Transverse colon (tissue), 4 donors: ENCODE measurements at regions not wholly inside any gene's neighbourhood (a gene's known extent, or its start where the extent isn't known, plus 50 kb on each side); places are given as distances from the start of the nearest gene placed in this dataset.

Experiments used
- DNase-seq: peaks from one replicate; pipeline ENCODE4 v3.0.0-alpha.2; 2019
- H3K27ac ChIP-seq, 4 donors: fragments of 200-600 bp; sonication (generic); 2 replicates each; pipeline ENCODE4 v1.5.1; 2016 to 2018; ENCODE audit warnings: inconsistent platforms in 4 of 4
- H3K27me3 ChIP-seq: fragments of 200-600 bp; sonication (generic); 2 replicates; pipeline ENCODE4 v1.5.1; 2017; ENCODE audit warnings: inconsistent platforms
- H3K36me3 ChIP-seq, 4 donors: fragments of 200-600 bp; sonication (generic); 2 replicates each; pipeline ENCODE4 v1.5.1; 2017 to 2019; ENCODE audit warnings: inconsistent platforms in 4 of 4
- H3K4me1 ChIP-seq, 4 donors: fragments of 200-600 bp; sonication (generic); 2 replicates each; pipeline ENCODE4 v1.5.1; 2017 to 2020; ENCODE audit warnings: inconsistent platforms in 4 of 4
- H3K4me3 ChIP-seq, 4 donors: fragments of 200-600 bp; sonication (generic); 1 replicate in 1 of 4; 2 replicates in 3 of 4; pipeline versions ENCODE4 v1.5.1 to v1.6.1; 2017 to 2019; ENCODE audit warnings: inconsistent platforms in 4 of 4
- H3K9me3 ChIP-seq, 2 donors: fragments of 200-600 bp; sonication (generic); 2 replicates each; pipeline ENCODE4 v1.5.1; 2017 to 2019; ENCODE audit warnings: inconsistent platforms in 2 of 2
- EP300 ChIP-seq: sonication (generic); formaldehyde crosslinking; IDR thresholded peaks from one replicate; pipeline ENCODE4 v1.6.1; 2017; ENCODE audit warnings: antibody characterized with exemption, low read depth
- POLR2A ChIP-seq: fragments of 450-650 bp; IDR thresholded peaks from one replicate; pipeline ENCODE4 v1.6.1; 2016; ENCODE audit warnings: antibody characterized with exemption, mild to moderate bottlenecking, moderate library complexity
- POLR2AphosphoS5 ChIP-seq, 3 donors: sonication (generic); formaldehyde crosslinking; IDR thresholded peaks; one replicate each; pipeline ENCODE4 v1.6.1; 2016; ENCODE audit warnings: antibody characterized with exemption in 3 of 3
- WGBS, 2 donors: methylation state at CpG; one replicate each; pipeline ENCODE4 v1.1.5; 2018; ENCODE audit warnings: low coverage in 1 of 2; 5-methylcytosine and 5-hydroxymethylcytosine counted together
- in situ Hi-C, 4 donors: fragments of 200-750 bp; cut with MboI; loops; one replicate each; pipeline versions ENCODE4 v1.15.0 to v1.15.1; 2017; ENCODE audit warnings: low sequenced_read_pairs in 3 of 4, low pct_ligation_motif_present in 1 of 4, low pct_unique_long_range_greater_than_20kb in 1 of 4
- intact Hi-C: fragments of 100-400 bp; cut with DNase I; formaldehyde crosslinking; loops from one replicate; pipeline ENCODE4 v1.15.1; 2023; ENCODE audit warnings: low total_unique reads
- TF ChIP-seq, protein P1 (sequence below), 5 experiments: fragments of 200-600 bp in 3 of 5; fragments of 450-650 bp in 2 of 5; sonication (generic) in 3 of 5; IDR thresholded peaks; 1 replicate in 2 of 5; 2 replicates in 3 of 5; pipeline ENCODE4 v1.5.1; 2016 to 2017; ENCODE audit warnings: antibody characterized with exemption in 5 of 5, inconsistent platforms in 3 of 5, mild to moderate bottlenecking in 2 of 5, moderate library complexity in 1 of 5

DNA sequence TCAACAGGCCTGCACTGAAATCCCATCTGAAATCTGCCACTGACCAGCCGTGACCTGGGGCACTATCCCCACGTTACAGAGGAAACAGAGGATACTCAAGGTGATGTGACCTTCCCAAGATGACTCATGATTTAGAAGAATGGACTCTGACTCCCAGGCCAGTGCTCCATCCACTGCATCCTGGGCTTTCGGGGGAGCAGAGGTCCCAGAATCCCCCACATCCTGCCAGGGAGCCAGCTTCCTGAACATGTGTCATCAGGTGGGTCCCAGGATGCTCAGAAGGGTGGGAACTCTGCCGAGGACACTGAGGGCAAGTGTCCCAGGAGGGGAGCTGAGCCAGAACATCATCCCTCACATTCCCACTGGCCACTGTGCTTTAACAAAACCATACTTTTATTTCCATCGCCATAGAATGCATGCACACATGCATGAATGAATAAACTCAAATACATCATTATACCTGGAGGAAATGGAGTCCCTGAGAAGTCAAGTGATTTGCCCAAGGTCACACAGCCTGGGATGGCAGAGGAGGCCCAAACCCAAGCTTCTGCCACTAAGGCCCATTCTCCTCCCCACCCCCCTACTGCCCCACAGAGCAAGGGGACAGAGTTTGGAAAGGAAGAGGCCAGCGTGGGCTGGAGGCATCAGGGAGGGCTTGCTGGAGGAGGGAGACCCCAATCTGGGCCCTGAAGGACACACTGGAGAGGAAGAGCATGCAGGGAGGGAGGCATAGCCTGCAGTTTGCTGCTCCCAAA is 189.4 kb downstream of the MATN1 start:
- no peaks in the 10 kb centered on the region for H3K4me1 ChIP-seq
- intact Hi-C loops (no loop called here), in situ Hi-C loops (no loop called here)
- DNase-seq = no peak
- H3K36me3 ChIP-seq = no peaks in the 10 kb centered on the region
- H3K9me3 ChIP-seq = no peaks in the 10 kb centered on the region
- no peak overlapping the region for H3K27ac ChIP-seq
- H3K27me3 ChIP-seq = no peaks in the 10 kb centered on the region
- 63% methylated on average over 4 of the region's 6 CpGs; no CpG with 5 or more reads in 1 of the 2 donors for WGBS, 2 donors
- TF ChIP-seq POLR2A (no peak), POLR2AphosphoS5 (IDR thresholded peaks at IDR 0.05) (no peak), EP300 (no peak)
- TF ChIP-seq, protein P1, sequence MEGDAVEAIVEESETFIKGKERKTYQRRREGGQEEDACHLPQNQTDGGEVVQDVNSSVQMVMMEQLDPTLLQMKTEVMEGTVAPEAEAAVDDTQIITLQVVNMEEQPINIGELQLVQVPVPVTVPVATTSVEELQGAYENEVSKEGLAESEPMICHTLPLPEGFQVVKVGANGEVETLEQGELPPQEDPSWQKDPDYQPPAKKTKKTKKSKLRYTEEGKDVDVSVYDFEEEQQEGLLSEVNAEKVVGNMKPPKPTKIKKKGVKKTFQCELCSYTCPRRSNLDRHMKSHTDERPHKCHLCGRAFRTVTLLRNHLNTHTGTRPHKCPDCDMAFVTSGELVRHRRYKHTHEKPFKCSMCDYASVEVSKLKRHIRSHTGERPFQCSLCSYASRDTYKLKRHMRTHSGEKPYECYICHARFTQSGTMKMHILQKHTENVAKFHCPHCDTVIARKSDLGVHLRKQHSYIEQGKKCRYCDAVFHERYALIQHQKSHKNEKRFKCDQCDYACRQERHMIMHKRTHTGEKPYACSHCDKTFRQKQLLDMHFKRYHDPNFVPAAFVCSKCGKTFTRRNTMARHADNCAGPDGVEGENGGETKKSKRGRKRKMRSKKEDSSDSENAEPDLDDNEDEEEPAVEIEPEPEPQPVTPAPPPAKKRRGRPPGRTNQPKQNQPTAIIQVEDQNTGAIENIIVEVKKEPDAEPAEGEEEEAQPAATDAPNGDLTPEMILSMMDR (IDR thresholded peaks at IDR 0.05) = no peak
- no peak overlapping the region for H3K4me3 ChIP-seq

DNA sequence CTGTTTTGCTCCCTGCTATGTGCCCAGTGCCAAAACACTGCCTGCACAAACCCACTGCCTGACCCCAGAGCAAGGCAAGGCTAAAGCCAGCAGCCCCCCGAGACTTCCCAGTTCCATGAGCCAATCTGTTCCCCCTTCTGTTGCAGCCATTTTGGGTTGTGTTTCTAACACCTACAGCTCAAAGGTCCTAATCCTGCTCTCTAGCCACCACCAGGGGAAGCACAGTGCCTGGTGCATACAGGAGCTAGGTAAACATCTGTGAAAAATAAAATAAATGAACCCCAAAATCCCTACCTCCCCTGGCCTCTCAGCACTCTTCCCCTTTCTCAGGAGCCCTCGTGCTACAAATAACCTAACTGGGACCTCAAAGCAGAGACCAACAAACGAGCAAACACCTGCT is 190.2 kb downstream of the MATN1 start:
- no peaks in the 10 kb centered on the region for H3K9me3 ChIP-seq
- H3K27ac ChIP-seq = no peak overlapping the region
- TF ChIP-seq POLR2A (no peak), EP300 (no peak)
- H3K27me3 ChIP-seq = no peaks in the 10 kb centered on the region
- H3K36me3 ChIP-seq = no peaks in the 10 kb centered on the region
- WGBS, 2 donors = 20 to 49% methylated on average over 1 to 3 of the region's 3 CpGs
- DNase-seq = no peak
- intact Hi-C loops (no loop called here), in situ Hi-C loops (no loop called here)
- H3K4me1 ChIP-seq = no peaks in the 10 kb centered on the region
- no peak overlapping the region for H3K4me3 ChIP-seq

DNA sequence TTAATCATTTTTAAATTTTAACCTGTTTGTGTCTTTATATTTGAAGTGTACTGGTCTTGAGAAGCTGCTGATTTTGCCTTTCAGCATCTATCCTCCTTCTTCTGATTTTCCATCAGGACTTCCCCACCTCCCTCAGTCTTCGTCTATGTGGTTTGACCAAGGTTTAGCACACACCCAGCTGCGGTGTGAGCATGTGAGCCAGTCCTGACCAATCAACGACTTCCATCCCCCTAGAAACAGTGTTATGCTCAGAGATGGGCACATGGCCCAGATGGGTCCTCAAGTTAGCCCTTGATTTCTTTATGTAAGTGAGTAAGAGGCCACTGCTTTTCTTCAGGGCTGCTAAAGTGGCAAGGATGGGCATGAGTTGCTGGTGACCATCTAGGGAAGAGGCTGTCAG is 190.8 kb downstream of the MATN1 start:
- Histone ChIP-seq H3K4me1 (no peaks in the 10 kb centered on the region), H3K27ac (no peak overlapping the region), H3K9me3 (no peaks in the 10 kb centered on the region), H3K36me3 (no peaks in the 10 kb centered on the region), H3K27me3 (no peaks in the 10 kb centered on the region), H3K4me3 (no peak overlapping the region)
- intact Hi-C loops (no loop called here), in situ Hi-C loops (no loop called here)
- 59 to 68% methylated on average over 3 of the region's 3 CpGs for WGBS, 2 donors
- TF ChIP-seq EP300 (no peak), POLR2AphosphoS5 (IDR thresholded peaks at IDR 0.05) (no peak), POLR2A (no peak)
- TF ChIP-seq, protein P1 (IDR thresholded peaks at IDR 0.05) = no peak
- DNase-seq = no peak

DNA sequence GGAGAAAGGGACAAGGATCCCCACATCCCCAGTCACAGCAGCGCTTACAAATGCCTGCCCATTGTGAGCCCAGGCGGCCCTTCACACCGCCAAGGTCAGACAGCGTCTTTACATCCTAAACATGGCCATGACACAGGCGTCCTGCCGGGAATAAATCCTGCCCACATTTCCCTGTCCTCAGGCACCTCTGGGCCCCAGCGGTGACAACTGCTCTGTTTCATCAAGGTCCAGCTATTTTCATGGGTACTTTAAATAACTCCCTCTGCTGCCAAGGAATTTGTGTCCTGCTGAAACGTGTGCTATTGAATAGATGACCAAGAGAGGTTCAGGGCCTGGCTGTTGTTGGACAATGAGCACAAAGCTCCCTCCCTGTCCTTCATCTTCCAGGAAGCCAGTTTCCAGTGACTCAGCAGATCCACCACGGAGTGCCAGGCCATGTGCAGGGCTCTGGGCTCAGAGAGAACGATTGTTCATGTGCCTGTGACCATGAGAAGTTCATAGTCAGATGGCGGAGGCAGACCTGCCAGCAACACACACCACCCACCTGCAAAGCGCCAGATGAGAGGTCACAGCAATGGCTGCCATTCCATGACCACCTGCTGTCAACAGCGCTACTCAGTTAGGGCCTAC is 195.8 kb downstream of the MATN1 start:
- TF ChIP-seq POLR2AphosphoS5 (IDR thresholded peaks at IDR 0.05) (no peak), EP300 (no peak), POLR2A (no peak)
- TF ChIP-seq, protein P1 (IDR thresholded peaks at IDR 0.05) = no peak
- WGBS, 2 donors = 59% methylated on average over 13 of the region's 13 CpGs; no CpG with 5 or more reads in 1 of the 2 donors

More for the DNA sequence above, 195.8 kb downstream of the MATN1 start:
- Histone ChIP-seq H3K9me3 (no peaks in the 10 kb centered on the region), H3K4me1 (no peaks in the 10 kb centered on the region), H3K36me3 (no peaks in the 10 kb centered on the region), H3K27me3 (peaks cover 18% of the 10 kb centered on the region), H3K4me3 (no peak overlapping the region), H3K27ac (no peak overlapping the region)
- intact Hi-C loops (no loop called here), in situ Hi-C loops (no loop called here)
- DNase-seq = no peak
